ENCODE measurements at regions not wholly inside any gene's neighbourhood (a gene's known extent, or its start where the extent isn't known, plus 50 kb on each side); places are given as distances from the start of the nearest gene placed in this dataset.

- TF ChIP-seq, protein P1, sequence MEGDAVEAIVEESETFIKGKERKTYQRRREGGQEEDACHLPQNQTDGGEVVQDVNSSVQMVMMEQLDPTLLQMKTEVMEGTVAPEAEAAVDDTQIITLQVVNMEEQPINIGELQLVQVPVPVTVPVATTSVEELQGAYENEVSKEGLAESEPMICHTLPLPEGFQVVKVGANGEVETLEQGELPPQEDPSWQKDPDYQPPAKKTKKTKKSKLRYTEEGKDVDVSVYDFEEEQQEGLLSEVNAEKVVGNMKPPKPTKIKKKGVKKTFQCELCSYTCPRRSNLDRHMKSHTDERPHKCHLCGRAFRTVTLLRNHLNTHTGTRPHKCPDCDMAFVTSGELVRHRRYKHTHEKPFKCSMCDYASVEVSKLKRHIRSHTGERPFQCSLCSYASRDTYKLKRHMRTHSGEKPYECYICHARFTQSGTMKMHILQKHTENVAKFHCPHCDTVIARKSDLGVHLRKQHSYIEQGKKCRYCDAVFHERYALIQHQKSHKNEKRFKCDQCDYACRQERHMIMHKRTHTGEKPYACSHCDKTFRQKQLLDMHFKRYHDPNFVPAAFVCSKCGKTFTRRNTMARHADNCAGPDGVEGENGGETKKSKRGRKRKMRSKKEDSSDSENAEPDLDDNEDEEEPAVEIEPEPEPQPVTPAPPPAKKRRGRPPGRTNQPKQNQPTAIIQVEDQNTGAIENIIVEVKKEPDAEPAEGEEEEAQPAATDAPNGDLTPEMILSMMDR (IDR thresholded peaks at IDR 0.05): no peak
- TF ChIP-seq POLR2A (IDR thresholded peaks at IDR 0.05): no peak
These were observed 266.2 kb downstream of the OPA1 start for GRCh38 chr3:193859195-193859594.

Measured in lower leg skin (tissue), 3 donors.